DMS114 treated with DMSO at 0.1 percent for 48 hours (cell line): ENCODE measurements at regions not wholly inside any gene's neighbourhood (a gene's known extent, or its start where the extent isn't known, plus 50 kb on each side); places are given as distances from the start of the nearest gene placed in this dataset.

Experiments used
- DNase-seq: peaks from one replicate; lab custom pipeline; 2025; ENCODE audit not compliant: unreplicated experiment; lab: John Stamatoyannopoulos, UW

DNA sequence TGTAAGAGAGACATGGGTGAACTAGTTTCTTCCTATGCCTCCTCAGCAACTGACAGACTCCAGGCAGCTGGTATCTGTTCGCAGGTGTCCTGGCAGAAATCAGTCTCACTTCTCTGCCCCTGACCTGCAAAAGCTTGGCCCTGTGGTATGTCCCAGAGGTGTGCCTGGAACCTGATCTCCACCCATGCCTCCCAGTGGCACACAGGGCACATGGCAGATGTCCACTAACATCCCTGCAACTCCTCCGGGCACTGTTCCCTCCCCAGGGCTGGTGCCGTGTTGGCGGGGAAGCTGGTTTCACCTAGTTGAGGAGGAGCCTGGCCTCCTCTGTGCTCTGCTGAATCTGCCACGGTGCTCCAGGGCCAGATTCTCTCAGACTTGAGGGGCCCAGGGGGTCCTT, 123.3 kb upstream of the GGTLC1 start:
- no peak for DNase-seq

DNA sequence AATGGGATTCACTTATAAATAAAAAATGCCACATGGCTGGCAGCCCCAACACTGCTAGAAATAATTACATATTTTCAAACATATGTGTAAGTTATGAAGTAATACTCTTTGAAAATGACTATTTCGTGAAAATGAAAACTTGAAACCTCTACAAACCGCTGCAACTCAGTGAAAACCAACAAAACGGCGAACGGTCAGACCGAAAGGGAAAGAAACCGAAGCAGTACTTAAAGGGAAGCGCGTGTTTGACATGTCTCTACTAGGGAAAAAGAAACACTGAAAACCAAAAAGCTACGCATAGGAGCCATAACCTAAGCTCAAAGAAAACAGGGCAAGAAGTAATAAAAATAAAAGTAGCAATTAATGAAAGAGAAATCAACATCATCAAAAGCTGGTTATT, 121.0 kb upstream of the GGTLC1 start:
- no peak for DNase-seq

DNA sequence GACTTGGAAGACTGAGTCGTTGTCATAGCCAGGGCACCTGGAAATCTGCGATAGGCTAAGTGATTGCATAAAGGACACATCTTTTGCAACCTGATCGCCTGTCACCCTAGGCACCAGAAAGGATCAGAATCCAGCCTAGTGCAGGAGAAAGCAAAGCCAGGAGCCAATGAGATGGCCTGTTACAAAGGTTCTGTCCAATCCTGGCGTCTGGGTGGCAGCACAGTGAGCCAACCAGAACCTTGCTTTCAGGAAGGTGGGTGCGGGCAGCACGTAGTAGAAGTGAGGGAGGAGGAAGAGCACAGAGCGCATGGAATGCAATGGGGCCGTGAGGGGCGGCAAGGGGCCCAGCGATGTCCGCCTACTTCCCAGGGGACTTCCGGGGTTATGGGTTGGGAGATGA, 120.4 kb upstream of the GGTLC1 start:
- no peak for DNase-seq

DNA sequence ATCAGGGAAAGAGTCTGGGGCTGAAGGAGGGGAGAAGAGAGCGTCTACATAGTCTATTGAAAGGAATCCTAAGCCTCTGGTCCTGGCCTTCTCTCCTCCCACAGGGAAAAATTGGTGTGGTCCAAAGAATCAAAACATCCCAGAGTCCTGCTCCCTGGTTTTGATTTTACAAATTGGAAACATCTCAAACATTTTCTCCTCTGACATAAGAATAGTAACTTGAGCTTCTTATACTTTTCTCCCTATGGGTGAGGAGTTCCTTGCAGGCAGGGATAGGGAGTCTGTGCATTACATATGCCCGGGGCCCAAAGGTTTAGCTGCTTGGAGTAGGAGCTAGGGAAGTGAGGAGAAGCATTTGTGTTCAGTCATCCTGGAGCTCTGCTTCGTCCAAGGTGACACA, 120.0 kb upstream of the GGTLC1 start:
- no peak for DNase-seq

DNA sequence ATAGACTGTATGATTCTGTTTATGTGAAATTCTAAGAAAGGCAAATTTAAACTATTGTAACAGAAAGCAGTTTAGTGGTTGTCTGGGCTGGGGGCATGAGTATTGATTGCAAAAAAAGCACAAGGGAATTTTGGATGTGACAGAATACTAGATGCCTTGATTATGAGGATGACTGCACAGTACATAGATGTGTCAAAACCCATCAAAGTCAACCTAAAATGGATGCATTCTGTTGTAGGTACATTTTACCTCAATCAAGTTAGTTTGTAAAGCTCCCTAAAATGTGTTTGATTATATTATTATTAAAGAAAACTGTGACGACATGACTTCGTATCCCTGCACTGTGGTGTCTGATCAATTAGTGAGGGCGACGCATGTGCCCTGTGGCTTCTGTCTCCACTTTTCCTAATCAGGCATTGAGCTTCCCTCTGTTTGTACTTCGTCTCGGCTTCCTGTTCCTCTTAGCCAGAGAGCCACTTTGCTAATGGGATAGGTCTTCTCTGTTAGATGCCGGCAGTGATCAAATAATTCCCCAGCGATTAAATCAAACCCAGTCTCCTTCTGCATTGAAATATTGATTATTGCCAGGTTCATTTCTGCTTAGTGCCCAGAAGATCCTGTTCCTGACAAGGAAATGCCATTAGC, 118.3 kb upstream of the GGTLC1 start:
- no peak for DNase-seq

DNA sequence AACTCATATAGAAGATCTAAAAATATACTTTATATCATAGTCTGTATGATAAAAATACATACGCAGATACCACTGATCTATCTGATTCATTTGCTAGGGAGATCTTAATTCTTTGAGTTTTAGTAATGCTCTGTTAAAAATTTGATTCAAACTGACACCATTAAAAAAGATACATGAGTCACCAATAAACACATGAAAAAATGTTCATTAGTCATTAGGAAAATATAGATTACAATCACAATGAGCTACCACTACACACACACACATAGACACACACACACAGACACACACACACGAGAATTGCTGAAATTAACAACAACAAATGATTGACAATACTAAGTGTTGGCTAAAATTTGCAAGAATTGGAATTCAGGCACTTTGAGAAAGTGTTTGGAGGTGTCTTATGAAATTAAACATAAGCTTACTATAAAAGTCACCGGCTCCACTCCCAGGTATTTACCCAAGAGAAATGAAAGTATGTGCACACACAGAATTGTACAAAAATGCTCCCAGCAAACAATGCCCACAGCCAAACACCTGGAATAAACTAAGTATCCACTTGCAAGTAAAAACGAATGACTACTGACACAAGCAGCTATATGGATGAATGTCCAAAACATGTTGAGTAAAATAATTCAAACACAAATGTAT, 117.7 kb upstream of the GGTLC1 start:
- no peak for DNase-seq

DNA sequence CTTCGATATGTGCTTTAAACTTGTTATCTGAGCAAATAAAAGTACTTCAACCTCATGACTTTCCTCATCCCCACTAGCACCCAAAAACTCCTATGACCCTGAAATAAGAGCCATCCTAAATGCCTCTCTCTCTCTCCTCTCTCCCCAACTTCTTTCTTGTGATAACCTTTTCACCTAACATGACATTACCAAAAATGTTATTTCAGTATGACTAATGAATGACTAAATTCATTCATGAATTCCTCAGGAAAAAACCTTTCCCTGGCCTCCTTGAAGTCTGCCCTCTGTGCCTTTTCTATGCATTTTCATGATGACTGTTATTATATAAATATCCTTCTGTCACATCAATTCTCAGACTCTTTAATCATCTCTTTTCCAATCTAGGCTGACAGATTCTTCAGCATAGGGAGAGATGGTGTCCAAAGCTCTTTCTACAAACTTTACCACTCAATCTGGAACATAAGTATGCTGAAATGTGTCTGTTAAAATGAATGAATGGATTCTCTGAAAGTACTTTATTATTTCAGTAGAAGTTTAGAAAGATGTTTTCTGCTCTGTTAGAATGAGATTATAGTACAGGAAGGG, 114.3 kb upstream of the GGTLC1 start:
- no peak for DNase-seq

DNA sequence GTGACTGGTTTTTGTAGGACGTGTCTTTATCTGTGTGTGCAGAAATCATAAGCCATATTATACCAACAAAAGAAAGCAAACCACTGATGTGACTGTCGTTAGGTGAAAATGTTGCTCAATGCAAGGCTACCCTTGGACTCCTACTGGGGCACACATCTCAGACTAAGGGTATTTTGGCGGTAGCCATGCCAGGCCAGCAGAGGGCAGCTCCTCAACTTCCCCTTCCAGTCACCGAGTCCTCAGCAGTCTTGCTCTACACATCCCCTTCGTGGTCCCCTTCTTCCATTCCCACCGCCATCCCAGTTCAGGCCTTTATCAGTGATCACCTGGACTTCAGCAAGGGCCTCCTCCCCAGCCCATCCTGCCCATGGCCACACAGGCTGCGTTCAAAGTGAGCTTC, 113.7 kb upstream of the GGTLC1 start:
- DNase-seq: no peak

DNA sequence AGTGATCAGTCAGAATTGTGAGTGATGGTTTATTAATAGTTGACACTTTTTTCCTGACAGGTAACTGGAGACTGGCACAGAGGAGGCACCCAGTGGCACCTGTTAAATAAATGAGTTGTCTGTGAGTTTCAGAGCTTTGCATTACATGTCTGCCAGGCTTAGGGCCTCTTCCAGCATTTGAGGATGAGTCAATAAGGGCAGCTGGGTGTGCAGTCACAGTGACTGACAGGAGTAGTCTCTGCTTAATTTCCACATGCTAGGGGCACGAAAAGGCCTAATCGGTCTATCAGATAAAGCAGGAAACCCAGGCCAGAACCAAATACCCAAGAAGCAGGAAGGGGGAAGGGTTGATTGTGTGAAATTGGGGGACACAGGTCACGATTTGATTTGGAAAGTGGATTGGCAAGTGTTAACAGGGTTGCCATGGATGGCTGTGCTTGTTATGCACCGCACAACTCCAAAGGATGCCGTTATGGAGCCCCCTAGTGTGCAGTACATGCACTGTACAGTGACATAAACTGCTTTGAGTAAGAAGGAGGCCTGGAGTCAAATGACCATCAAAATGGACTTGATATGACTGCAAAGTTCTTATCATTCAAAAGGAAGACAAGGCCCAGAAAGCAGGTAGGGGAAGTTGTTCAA, 111.9 kb upstream of the GGTLC1 start:
- DNase-seq: peak; percentile 17

DNA sequence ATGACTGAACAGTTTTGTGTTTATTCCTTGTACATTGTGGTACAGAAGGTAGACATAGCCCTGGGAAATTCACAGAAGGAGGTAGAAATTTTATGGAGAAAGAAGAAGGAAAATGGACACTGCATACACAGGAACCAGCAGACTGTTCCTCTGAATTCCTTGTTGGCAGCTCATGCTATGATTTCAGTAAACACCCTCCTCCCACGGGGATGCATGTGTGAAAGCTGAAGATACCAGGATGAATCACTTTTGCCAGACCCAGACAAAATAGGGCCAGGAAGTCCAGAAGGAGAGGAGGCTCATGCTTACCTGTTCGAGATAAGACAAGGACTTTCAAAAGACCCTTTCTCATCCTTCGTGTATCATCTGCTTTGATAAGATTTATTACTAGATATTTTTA, 110.3 kb upstream of the GGTLC1 start:
- no peak for DNase-seq

DNA sequence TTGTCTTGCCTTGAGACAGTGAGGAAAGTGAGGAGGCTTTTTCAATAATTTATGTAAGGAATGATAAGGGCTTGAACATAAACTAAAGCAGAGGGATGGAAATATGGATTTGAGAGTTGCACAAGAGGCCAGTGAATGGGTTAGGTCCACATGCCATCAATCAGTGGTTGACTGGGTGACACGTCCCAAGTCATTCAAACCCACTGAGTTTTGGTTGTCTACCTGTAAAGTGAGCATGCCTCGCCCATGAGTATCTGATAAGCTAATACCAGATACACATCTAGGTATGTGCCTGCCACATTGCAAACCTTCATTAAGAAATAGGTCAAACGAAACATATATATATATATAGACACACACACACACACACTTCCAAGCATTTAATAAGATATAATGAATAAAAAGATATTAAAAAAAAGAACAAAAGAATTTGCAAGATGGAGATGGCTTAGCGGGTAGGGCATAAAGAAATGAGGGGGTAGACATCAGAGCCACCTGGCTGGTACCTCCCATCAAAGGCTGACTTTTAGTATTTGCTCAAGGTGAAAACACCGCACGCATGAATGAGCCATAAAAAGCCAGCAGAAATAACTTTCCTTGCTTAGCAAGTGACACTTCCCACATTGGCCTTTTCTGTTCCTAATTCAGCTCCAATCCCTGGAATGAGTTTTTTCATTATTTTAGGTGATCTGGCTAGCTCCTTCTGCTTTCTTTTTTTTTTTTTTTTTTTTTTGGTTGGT, 109.1 kb upstream of the GGTLC1 start:
- no peak for DNase-seq

DNA sequence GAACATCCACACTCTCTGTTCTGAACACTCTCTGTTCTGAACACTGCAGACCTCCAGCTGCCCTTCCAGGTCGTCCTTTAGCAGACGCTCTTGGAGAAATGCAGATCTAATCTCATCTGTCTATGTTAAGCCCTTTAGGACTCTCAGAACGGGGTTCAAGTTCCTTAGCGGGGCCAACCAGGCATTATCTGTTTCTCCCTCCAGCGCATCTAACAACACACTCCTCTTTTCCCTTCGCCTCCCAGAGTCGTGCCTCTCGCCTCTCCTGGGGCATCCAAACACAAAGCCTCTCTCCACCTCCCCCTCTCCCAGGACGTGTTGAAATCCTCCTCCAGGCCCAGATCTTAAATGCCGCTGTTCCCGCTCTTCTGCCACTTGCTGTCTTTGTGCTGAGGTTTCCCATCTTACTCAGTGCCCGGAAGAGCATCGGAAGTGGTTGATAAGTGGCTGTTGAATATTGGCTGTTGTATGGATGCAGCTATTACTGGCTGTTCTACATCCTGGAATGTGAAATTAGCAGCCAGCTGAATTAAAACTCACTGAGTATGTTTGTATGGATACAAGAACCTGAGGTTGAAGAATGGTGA, 108.4 kb upstream of the GGTLC1 start:
- DNase-seq: no peak

DNA sequence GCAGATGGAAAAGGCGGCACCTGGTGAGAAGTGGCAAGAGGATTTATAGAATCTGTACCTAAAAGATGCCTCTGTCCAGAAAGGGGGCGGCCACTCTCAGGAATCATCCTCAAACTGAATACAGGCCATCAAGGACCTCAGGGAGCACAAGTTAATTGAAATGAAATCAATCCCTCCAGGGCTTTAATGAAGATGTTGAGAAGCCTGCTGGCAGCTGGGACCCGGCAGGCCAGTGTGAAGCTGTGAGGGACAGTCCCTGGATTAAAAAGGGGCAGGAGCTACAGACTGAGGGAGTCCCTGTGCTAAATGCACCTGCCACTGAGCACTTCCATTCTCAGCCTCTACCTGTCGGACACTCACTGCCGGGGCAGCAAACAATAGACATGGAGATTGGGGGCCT, 107.7 kb upstream of the GGTLC1 start:
- no peak for DNase-seq

DNA sequence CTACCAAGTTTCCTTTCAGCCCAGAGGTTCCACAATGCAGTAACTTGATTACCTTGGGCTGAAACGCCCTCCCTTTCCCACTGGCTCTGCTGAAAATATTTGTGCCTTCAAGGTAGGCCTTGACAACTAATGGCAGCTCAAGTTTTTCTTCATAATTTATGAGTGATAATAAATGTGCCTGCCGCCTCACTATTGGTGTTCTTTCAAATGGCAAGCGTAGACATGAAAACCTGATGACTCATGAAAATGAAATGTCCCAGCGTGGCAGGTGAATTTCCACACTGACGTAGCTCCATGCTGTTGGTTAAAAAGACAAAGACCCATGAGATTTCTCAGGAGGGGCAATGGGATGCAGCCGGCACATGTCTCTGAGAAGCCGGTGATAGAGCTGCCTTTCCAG, 107.2 kb upstream of the GGTLC1 start:
- no peak for DNase-seq

DNA sequence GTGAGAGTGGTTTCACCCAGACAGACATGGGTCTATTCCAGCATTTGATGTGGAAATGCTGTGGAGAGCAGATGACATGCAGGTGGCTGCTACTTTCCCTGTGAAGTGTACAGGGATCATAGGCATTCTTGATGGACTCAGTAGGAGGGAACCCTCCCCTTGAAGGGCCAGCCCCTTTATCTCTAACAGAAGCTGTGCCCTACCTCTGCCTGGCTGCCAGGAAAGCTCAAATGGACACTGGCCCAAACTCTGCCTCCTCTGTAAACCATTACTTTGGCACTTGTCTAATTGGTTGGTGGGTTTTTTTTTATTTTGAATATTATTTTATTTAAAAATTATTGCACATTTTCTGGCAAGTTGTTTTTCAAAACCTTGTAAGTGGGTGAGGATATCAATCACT, 106.7 kb upstream of the GGTLC1 start:
- no peak for DNase-seq

DNA sequence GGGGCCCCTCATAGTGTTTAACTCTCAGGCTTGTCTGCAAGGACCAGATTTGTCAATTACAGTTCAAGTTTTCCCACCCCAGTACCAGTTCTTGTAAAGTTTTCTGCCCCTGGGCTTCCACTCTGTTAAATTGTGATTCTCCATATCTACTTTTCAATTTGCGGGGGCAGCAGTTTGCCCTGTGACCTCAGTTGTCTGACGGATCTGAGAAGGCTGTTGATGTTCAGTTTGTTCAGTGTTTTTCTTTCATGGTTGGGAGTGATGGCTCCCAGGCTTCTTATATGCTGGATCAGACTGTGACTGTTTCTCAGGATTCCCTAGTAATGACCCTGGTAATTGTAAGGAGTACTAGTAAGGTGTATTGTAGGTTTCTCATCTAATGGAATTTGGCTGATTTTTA, 101.0 kb upstream of the GGTLC1 start:
- no peak for DNase-seq

DNA sequence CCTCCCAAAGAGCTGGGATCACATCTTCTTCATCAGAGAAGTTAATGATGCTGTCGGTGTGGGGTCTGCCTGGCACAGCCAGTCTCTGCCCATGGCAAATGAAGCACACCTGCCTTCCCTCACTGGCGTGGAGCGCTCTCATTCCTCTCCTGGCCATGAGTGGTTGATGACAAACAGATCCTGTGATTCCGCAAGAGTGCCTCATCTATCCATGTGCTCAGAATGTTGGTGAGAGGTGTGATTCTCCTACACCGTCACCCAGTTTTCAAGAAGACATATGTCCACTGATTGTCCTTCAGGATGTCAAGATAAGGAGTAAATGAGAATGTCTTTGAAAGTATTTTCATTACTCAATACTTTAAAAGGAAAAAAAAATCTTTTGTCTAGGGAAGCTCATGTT, 97.5 kb upstream of the GGTLC1 start:
- DNase-seq: no peak

DNA sequence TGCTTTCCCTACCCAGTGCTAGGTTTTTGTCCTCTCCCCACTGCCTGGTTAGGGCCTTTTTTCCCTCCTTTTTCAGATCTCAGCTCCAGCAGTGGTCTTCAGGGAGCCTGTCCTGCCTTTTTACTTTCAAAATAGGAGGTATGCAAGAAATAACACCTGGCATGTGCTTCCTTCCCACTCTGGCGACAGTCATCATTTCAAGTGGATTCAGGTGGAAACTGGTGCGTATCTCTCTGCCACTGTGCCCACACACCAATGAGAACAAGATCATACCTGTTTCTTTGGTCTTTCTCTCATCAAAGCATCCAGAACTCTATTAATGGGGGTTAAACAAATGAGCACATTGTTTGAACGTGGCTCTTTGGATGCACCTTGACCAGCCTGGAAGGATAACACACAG, 95.7 kb upstream of the GGTLC1 start:
- no peak for DNase-seq

DNA sequence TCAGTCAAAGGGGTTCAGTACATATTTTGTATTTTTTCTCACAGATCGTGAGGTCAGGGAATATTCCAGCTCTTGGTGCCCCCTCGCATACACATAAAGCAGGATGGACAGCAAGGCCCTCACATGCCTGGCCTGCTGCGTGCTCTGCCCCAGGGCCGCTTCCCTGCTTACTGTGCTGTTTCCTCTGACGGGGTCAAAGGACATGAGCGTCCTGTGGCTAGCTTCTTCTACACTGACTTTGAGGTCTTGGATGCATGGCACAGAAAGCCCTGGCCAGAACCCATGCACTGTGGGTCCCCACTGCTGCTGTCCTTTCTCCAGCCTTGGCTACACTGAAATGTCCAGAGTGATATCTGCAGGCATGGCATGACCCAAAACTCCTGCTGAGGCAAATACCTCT, 92.5 kb upstream of the GGTLC1 start:
- DNase-seq: no peak

DNA sequence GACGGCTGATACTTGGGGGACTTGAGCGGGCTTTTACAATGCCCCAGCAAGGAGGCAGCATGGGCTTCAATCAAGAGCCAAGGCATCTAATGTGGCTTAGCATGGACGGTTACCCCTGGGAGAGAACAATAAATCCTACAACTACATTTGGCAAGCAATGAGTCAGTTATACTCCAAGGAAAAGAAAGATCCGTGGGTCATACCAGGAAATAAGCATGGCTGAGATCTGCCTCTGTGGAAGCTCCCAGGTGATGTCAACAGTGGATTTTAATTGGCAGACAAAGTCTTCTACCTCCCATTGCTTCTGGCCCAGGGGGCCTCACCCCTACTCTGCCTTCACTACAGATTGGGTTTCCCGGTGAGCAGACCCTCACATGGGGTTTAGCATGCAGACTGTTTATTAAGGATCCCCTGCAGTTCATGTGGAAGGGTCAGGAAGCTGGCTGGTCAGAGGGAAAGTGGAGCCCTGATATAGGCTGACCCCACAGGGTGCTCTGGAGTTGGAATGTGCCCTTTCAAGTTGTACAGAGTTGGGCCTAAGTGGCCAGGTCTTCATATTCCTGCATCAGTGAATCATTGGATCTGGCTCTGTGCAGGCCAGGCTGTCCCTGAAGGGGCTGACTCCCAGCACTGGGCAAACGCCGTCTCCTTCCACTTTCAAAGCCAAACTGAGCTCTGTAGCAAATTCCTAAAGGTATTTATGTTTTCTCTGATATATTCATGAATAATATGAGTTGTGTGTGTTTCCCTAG, 91.3 kb upstream of the GGTLC1 start:
- no peak for DNase-seq

DNA sequence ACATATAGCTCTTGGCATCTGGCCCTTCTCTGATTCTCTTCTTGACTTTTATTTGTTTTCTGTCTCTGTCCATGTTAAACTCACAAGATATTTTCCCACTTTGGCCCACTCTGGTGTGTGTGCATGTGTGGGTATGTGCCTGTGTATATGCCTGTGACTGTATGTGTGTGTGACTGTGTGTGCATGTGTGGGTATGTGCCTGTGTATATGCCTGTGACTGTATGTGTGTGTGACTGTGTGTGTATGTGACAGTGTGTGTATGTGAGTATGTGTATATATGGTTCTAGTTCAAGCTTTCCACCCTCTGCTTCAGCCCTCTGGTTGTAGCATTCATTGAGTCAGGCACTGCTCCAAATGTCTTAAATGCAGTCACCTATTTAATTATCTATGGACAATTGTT, 88.6 kb upstream of the GGTLC1 start:
- DNase-seq: no peak
